Cardiac muscle cell (in vitro differentiated cells and primary cell): ENCODE measurements at regions not wholly inside any gene's neighbourhood (a gene's known extent, or its start where the extent isn't known, plus 50 kb on each side); places are given as distances from the start of the nearest gene placed in this dataset.
A peak's percentile ranks its signal among the peaks of the same experiment; 100 is the strongest.

Source experiments
- DNase-seq, 2 donors: peaks; one replicate each; pipeline versions ENCODE4 v3.0.0 to v3.0.0-alpha.2; 2010 to 2017; ENCODE audit warnings: low read depth in 1 of 2, low spot score in 1 of 2
- H3K27ac ChIP-seq: fragments of 200-600 bp; sonication (generic); 2 replicates; pipeline ENCODE4 v1.5.1; 2016
- H3K27me3 ChIP-seq: fragments of 200-600 bp; sonication (generic); 2 replicates; pipeline ENCODE4 v1.6.0; 2016; ENCODE audit warnings: control low read depth
- H3K36me3 ChIP-seq: fragments of 200-600 bp; sonication (generic); 2 replicates; pipeline ENCODE4 v1.5.1; 2016; ENCODE audit warnings: control low read depth
- H3K4me1 ChIP-seq: fragments of 200-600 bp; sonication (generic); 2 replicates; pipeline ENCODE4 v1.8.1; 2017; ENCODE audit warnings: low read depth, mild to moderate bottlenecking, mixed run types
- H3K4me3 ChIP-seq: fragments of 200-600 bp; sonication (generic); 2 replicates; pipeline ENCODE4 v1.5.1; 2016; ENCODE audit warnings: mild to moderate bottlenecking
- H3K9me3 ChIP-seq: fragments of 200-600 bp; sonication (generic); 2 replicates; pipeline ENCODE4 v1.5.1; 2017; ENCODE audit warnings: low read depth, mild to moderate bottlenecking, control low read depth
- CTCF ChIP-seq: IDR thresholded peaks from 2 replicates; pipeline ENCODE4 v1.5.1; 2012; ENCODE audit warnings: low read depth, mild to moderate bottlenecking, low read length

- no peaks in the 10 kb centered on the region for H3K4me1 ChIP-seq
- no peak overlapping the region for H3K4me3 ChIP-seq
- H3K27me3 ChIP-seq = no peaks in the 10 kb centered on the region
- H3K36me3 ChIP-seq = no peaks in the 10 kb centered on the region
- DNase-seq = no peak
- H3K27ac ChIP-seq = no peak overlapping the region
- no peaks in the 10 kb centered on the region for H3K9me3 ChIP-seq
- no peak for TF ChIP-seq CTCF
Observed at GRCh38 chrX:15157624-15158023, 112.3 kb downstream of the ASB9 start.

GRCh38 chrX:15151267-15152186 is 118.4 kb downstream of the ASB9 start:
- no peak for TF ChIP-seq CTCF
- H3K27me3 ChIP-seq = no peaks in the 10 kb centered on the region
- no peak overlapping the region for H3K4me3 ChIP-seq
- no peaks in the 10 kb centered on the region for H3K9me3 ChIP-seq
- no peak for DNase-seq
- no peaks in the 10 kb centered on the region for H3K36me3 ChIP-seq
- H3K27ac ChIP-seq = no peak overlapping the region
- H3K4me1 ChIP-seq = no peaks in the 10 kb centered on the region

GRCh38 chrX:15150586-15150985 is 119.3 kb downstream of the ASB9 start:
- H3K9me3 ChIP-seq = no peaks in the 10 kb centered on the region
- no peak for TF ChIP-seq CTCF
- H3K4me1 ChIP-seq = no peaks in the 10 kb centered on the region
- no peak overlapping the region for H3K27ac ChIP-seq
- no peaks in the 10 kb centered on the region for H3K36me3 ChIP-seq
- H3K27me3 ChIP-seq = no peaks in the 10 kb centered on the region
- DNase-seq = no peak
- H3K4me3 ChIP-seq = no peak overlapping the region

GRCh38 chrX:15146515-15146914 is 123.4 kb downstream of the ASB9 start:
- peak; percentile 17 to 32 for DNase-seq
- H3K36me3 ChIP-seq = no peaks in the 10 kb centered on the region
- H3K4me3 ChIP-seq = no peak overlapping the region
- peak; percentile 28 for TF ChIP-seq CTCF
- no peak overlapping the region for H3K27ac ChIP-seq
- no peaks in the 10 kb centered on the region for H3K4me1 ChIP-seq
- H3K9me3 ChIP-seq = no peaks in the 10 kb centered on the region
- H3K27me3 ChIP-seq = no peaks in the 10 kb centered on the region

GRCh38 chrX:15143825-15144121 is 126.1 kb downstream of the ASB9 start:
- Histone ChIP-seq H3K9me3 (no peaks in the 10 kb centered on the region), H3K4me1 (no peaks in the 10 kb centered on the region)
- TF ChIP-seq CTCF = no peak

More at GRCh38 chrX:15143825-15144121, 126.1 kb downstream of the ASB9 start:
- H3K4me3 ChIP-seq = no peak overlapping the region
- H3K27me3 ChIP-seq = no peaks in the 10 kb centered on the region
- no peak overlapping the region for H3K27ac ChIP-seq
- H3K36me3 ChIP-seq = no peaks in the 10 kb centered on the region
- no peak for DNase-seq
